ENCODE measurements at regions not wholly inside any gene's neighbourhood (a gene's known extent, or its start where the extent isn't known, plus 50 kb on each side); places are given as distances from the start of the nearest gene placed in this dataset.

- no peaks in the 10 kb centered on the region for H3K9me3 ChIP-seq (ENCODE audit: control insufficient read depth, low read depth, low read length)
- no peaks in the 10 kb centered on the region for H3K27me3 ChIP-seq (ENCODE audit: control insufficient read depth, extremely low read depth, insufficient read depth, low read length)
- dilution Hi-C loops (cut with MboI; ENCODE audit: extremely low pct_ligation_motif_present, low sequenced_read_pairs): no loop called here
- H2AFZ ChIP-seq (ENCODE audit: control insufficient read depth, low read length): no peak overlapping the region
- no peak for DNase-seq (ENCODE audit: low read depth, low spot score)
- no peak overlapping the region for H3K4me3 ChIP-seq (ENCODE audit: control insufficient read depth in 2 of 3, extremely low read depth in 1 of 3, insufficient read depth in 2 of 3, low read depth in 1 of 3, low read length in 3 of 3)
- H3K9ac ChIP-seq (ENCODE audit: control insufficient read depth, extremely low read depth, insufficient read depth, low read length): no peak overlapping the region
- H3K9me1 ChIP-seq (ENCODE audit: control insufficient read depth, extremely low read depth, insufficient read depth, low read length): no peaks in the 10 kb centered on the region
- no peak overlapping the region for H3K4me2 ChIP-seq (ENCODE audit: control insufficient read depth, extremely low read depth, insufficient read depth, low read depth, low read length)
- no peaks in the 10 kb centered on the region for H4K20me1 ChIP-seq (ENCODE audit: control insufficient read depth, extremely low read depth, insufficient read depth, low read length)
- H3K36me3 ChIP-seq (ENCODE audit: control insufficient read depth in 2 of 2, extremely low read depth in 1 of 2, insufficient read depth in 2 of 2, low read length in 2 of 2): no peaks in the 10 kb centered on the region
- no peak for FAIRE-seq
- TF ChIP-seq EZH2 (IDR thresholded peaks at IDR 0.05; ENCODE audit: low read length): no peak
- no peak for TF ChIP-seq CTCF (optimal IDR thresholded peaks at IDR 0.05 in 1 of 3, IDR thresholded peaks at IDR 0.05 in 1 of 3, conservative IDR thresholded peaks at IDR 0.05 in 1 of 3; ENCODE audit: extremely low read depth in 1 of 3, insufficient read depth in 2 of 3, low read length in 3 of 3)
- H3K79me2 ChIP-seq (ENCODE audit: control insufficient read depth, insufficient read depth, low read length): no peaks in the 10 kb centered on the region
- H3K27ac ChIP-seq (ENCODE audit: control insufficient read depth, insufficient read depth, low read length): no peak overlapping the region
- H3K4me1 ChIP-seq (ENCODE audit: control insufficient read depth, extremely low read depth, insufficient read depth, low read length): no peaks in the 10 kb centered on the region
These were observed 53.8 kb upstream of the ITGB8 start for GRCh38 chr7:20276705-20277472.

GRCh38 chr7:20279979-20280378 is 50.7 kb upstream of the ITGB8 start:
- H3K36me3 ChIP-seq (ENCODE audit: control insufficient read depth in 2 of 2, extremely low read depth in 1 of 2, insufficient read depth in 2 of 2, low read length in 2 of 2): no peaks in the 10 kb centered on the region
- H3K4me1 ChIP-seq (ENCODE audit: control insufficient read depth, extremely low read depth, insufficient read depth, low read length): no peaks in the 10 kb centered on the region
- DNase-seq (ENCODE audit: low read depth, low spot score) (no peak), FAIRE-seq (no peak)
- no peak overlapping the region for H3K27ac ChIP-seq (ENCODE audit: control insufficient read depth, insufficient read depth, low read length)
- H3K9me1 ChIP-seq (ENCODE audit: control insufficient read depth, extremely low read depth, insufficient read depth, low read length): no peaks in the 10 kb centered on the region
- TF ChIP-seq CTCF (optimal IDR thresholded peaks at IDR 0.05 in 1 of 3, IDR thresholded peaks at IDR 0.05 in 1 of 3, conservative IDR thresholded peaks at IDR 0.05 in 1 of 3; ENCODE audit: extremely low read depth in 1 of 3, insufficient read depth in 2 of 3, low read length in 3 of 3) (no peak), EZH2 (IDR thresholded peaks at IDR 0.05; ENCODE audit: low read length) (no peak)
- H3K4me2 ChIP-seq (ENCODE audit: control insufficient read depth, extremely low read depth, insufficient read depth, low read depth, low read length): no peak overlapping the region
- no peaks in the 10 kb centered on the region for H3K9me3 ChIP-seq (ENCODE audit: control insufficient read depth, low read depth, low read length)
- no peak overlapping the region for H3K4me3 ChIP-seq (ENCODE audit: control insufficient read depth in 2 of 3, extremely low read depth in 1 of 3, insufficient read depth in 2 of 3, low read depth in 1 of 3, low read length in 3 of 3)
- no peaks in the 10 kb centered on the region for H4K20me1 ChIP-seq (ENCODE audit: control insufficient read depth, extremely low read depth, insufficient read depth, low read length)
- dilution Hi-C loops (cut with MboI; ENCODE audit: extremely low pct_ligation_motif_present, low sequenced_read_pairs): no loop called here
- no peaks in the 10 kb centered on the region for H3K27me3 ChIP-seq (ENCODE audit: control insufficient read depth, extremely low read depth, insufficient read depth, low read length)
- H3K9ac ChIP-seq (ENCODE audit: control insufficient read depth, extremely low read depth, insufficient read depth, low read length): no peak overlapping the region
- H2AFZ ChIP-seq (ENCODE audit: control insufficient read depth, low read length): peak overlapping the region; percentile 23
- no peaks in the 10 kb centered on the region for H3K79me2 ChIP-seq (ENCODE audit: control insufficient read depth, insufficient read depth, low read length)
